ENCODE measurements at regions not wholly inside any gene's neighbourhood (a gene's known extent, or its start where the extent isn't known, plus 50 kb on each side); places are given as distances from the start of the nearest gene placed in this dataset.

DNA sequence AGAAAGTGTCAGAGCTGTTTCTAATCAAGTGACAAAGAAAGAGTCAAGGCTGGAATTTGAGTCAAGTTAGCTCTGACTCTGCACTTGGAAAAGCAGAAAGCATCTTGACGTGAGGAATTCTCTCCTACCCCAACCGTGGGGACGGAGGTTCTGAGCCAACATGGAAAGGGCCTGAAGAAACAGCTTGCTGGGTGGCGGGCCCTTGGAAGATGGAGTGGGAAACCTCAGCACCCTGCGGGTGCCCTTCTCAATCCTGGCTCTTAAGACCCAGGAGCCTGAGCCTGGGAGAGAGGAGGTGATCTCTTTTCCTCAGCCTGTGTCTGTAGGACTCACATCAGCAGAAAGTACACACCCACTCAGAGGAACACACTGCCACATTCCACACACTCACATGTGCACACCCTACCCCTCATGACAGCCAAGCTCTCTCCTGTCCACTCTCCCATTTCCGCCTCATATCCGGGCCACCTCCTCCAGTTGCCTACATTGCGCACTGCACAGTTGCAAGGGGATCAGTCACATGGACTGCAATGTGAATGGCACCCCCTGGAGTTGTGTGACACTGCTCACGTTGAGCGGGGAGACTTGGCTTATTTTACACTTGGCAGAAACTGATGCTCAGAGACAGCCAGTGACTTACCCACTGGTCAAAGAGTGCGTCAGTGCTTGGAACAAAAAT lies 101.5 kb upstream of the SLC6A6 start:
- 100% methylated on average over 1 of the region's 11 CpGs for WGBS (ENCODE audit: insufficient coverage, low lambda C conversion rate)
- Histone ChIP-seq H3K27ac (ENCODE audit: low read length) (no peak overlapping the region), H3K9me3 (ENCODE audit: control insufficient read depth, low read depth, low read length) (no peaks in the 10 kb centered on the region), H3K4me1 (ENCODE audit: control insufficient read depth, insufficient read depth, low read length) (peaks cover 56% of the 10 kb centered on the region), H3K36me3 (ENCODE audit: control insufficient read depth, insufficient read depth, low read length) (no peaks in the 10 kb centered on the region), H3K27me3 (ENCODE audit: control insufficient read depth, insufficient read depth, low read length) (no peaks in the 10 kb centered on the region), H3K4me3 (ENCODE audit: low read length) (no peak overlapping the region)
- DNase-seq: no peak

DNA sequence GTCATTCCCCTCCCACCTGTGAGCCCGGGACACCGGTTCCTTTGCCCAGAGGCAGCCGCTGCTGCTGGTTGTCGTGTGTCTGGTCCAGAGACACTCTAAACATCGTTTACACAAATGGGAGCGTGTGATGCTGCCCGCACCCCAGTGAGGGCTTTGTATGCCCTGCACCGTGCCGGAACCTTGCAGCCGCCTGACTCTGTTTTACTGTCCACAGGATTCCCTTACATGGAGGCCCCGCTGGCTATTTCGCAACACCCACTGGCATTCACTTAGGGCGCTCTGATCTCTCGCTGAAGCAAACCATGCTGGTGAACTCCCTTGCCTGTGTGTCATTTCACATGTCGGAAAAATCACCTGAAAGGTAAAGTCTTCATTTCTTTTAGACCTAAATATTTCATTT lies 100.8 kb upstream of the SLC6A6 start:
- H3K9me3 ChIP-seq (ENCODE audit: control insufficient read depth, low read depth, low read length): no peaks in the 10 kb centered on the region
- no CpG with 5 or more reads among the region's 15 CpGs for WGBS (ENCODE audit: insufficient coverage, low lambda C conversion rate)
- H3K27me3 ChIP-seq (ENCODE audit: control insufficient read depth, insufficient read depth, low read length): no peaks in the 10 kb centered on the region
- peaks cover 49% of the 10 kb centered on the region for H3K4me1 ChIP-seq (ENCODE audit: control insufficient read depth, insufficient read depth, low read length)
- H3K27ac ChIP-seq (ENCODE audit: low read length): no peak overlapping the region
- peak; percentile 84 to 91 for DNase-seq
- H3K36me3 ChIP-seq (ENCODE audit: control insufficient read depth, insufficient read depth, low read length): no peaks in the 10 kb centered on the region
- no peak overlapping the region for H3K4me3 ChIP-seq (ENCODE audit: low read length)

DNA sequence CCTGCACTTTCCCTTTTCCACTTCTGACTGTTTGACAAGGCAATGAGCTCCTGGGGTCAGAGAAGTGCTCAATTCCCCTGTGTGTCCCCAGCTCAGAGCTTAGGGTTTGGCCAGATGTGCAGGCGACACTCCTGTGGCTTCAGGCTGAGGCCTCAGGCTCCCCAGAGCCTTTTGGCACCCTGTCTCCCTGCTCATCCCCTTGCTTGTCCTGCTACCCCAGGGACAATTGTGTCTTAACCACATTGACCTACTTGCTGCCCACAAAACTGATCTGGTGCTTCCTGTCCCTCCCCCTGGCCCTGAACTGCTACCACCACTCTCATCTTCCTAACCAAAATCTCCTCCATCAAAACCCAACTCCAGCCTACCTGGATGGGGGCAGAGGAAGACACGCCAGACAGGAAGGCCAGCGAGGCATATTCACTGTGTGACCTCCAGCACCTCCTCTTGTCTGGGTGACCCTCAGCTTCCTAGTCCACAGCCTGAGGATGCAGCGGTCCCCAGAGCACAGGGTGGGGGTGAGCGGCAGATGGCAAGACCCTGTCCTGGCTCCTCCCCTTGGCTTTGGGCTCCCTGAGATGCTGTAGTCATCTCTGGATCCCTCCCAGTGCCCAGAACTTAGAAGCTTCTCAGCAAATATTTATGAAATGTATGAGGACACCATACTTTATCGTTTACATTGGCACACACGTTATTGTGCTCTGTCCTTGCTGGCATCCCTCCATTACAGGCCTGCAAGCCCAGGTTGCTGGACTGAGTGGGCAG lies 98.9 kb upstream of the SLC6A6 start:
- Histone ChIP-seq H3K27ac (ENCODE audit: low read length) (no peak overlapping the region), H3K36me3 (ENCODE audit: control insufficient read depth, insufficient read depth, low read length) (no peaks in the 10 kb centered on the region), H3K4me3 (ENCODE audit: low read length) (no peak overlapping the region), H3K4me1 (ENCODE audit: control insufficient read depth, insufficient read depth, low read length) (peaks cover 33% of the 10 kb centered on the region), H3K27me3 (ENCODE audit: control insufficient read depth, insufficient read depth, low read length) (no peaks in the 10 kb centered on the region), H3K9me3 (ENCODE audit: control insufficient read depth, low read depth, low read length) (no peaks in the 10 kb centered on the region)
- no peak for DNase-seq
- 60% methylated on average over 1 of the region's 7 CpGs for WGBS (ENCODE audit: insufficient coverage, low lambda C conversion rate)

DNA sequence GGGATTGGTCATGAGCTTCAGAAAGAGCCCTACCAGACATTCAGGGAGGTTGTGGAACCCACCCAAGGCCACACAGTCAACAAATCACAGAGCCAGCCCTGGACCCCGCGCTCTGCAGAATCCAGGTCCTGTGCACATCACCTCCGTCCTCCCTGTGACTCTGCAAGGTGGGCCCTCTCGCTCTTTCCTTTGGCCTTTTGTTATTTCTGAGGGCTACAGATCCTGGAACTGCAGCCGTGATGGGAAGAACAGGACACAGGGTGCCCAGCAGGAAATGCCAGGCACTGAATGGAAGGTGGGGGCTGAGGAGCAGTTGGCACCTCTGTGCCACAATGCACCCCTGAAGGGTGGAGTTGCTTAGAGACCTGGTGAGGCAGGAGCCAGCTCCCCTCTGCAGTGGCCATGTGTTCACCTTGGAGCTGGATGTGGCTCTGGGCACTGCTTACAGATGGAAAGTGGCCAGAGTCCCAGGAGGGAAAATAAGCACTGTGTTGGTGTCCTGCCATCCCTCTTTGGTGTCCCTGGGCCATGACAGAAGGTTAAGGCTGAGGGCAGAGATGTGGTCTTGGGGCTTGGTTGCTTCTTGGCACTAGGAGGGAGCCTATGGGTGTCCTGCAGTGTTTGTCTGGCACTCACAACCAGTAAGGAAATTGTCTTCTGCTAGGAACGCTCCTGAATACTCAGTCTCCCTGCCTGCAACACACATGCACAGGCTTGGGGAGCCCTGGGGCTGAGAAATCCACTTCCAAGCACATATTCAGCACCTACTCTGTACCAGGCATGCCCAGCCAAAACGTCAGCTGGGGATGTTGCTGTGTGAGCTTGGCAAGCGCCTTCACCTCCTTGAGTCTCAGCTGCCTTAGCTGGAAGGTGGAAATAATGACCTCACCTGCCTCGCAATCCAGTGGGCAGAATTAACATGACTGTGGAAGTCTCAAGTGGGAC lies 98.0 kb upstream of the SLC6A6 start:
- WGBS (ENCODE audit: insufficient coverage, low lambda C conversion rate): 100% methylated on average over 1 of the region's 9 CpGs
- Histone ChIP-seq H3K9me3 (ENCODE audit: control insufficient read depth, low read depth, low read length) (no peaks in the 10 kb centered on the region), H3K4me1 (ENCODE audit: control insufficient read depth, insufficient read depth, low read length) (peaks cover 24% of the 10 kb centered on the region), H3K4me3 (ENCODE audit: low read length) (no peak overlapping the region), H3K36me3 (ENCODE audit: control insufficient read depth, insufficient read depth, low read length) (no peaks in the 10 kb centered on the region), H3K27ac (ENCODE audit: low read length) (no peak overlapping the region), H3K27me3 (ENCODE audit: control insufficient read depth, insufficient read depth, low read length) (no peaks in the 10 kb centered on the region)
- no peak for DNase-seq

- H3K4me3 ChIP-seq (ENCODE audit: low read length): no peak overlapping the region
- no peaks in the 10 kb centered on the region for H3K9me3 ChIP-seq (ENCODE audit: control insufficient read depth, low read depth, low read length)
- H3K27me3 ChIP-seq (ENCODE audit: control insufficient read depth, insufficient read depth, low read length): no peaks in the 10 kb centered on the region
- WGBS (ENCODE audit: insufficient coverage, low lambda C conversion rate): 60% methylated on average over 1 of the region's 8 CpGs
- H3K4me1 ChIP-seq (ENCODE audit: control insufficient read depth, insufficient read depth, low read length): peaks cover 16% of the 10 kb centered on the region
- peak in 1 of 2 donors; percentile 50 for DNase-seq
- no peaks in the 10 kb centered on the region for H3K36me3 ChIP-seq (ENCODE audit: control insufficient read depth, insufficient read depth, low read length)
- H3K27ac ChIP-seq (ENCODE audit: low read length): no peak overlapping the region
Measured at GRCh38 chr3:14305324-14305723, 97.1 kb upstream of the SLC6A6 start.

DNA sequence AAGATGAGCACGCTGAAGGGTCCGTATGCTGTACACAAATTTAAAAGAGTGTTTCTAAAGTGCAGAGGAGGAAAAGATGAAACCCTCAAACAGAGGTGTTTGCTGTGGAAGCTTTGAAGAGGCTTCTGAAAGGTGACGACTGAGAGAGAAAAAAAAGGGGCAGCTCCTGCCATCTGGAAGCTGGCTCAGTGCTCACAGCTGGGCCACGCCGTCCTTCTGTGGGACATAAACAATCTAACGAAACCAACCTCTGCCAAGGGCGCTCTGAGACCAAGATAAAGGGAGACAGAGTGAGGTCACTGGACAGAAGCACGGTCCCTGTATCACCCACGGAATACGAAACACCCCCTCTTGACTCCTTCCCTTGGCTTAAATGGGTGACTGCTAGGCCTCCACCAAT lies 96.3 kb upstream of the SLC6A6 start:
- Histone ChIP-seq H3K36me3 (ENCODE audit: control insufficient read depth, insufficient read depth, low read length) (no peaks in the 10 kb centered on the region), H3K4me3 (ENCODE audit: low read length) (no peak overlapping the region), H3K4me1 (ENCODE audit: control insufficient read depth, insufficient read depth, low read length) (peaks cover 10% of the 10 kb centered on the region), H3K9me3 (ENCODE audit: control insufficient read depth, low read depth, low read length) (no peaks in the 10 kb centered on the region), H3K27me3 (ENCODE audit: control insufficient read depth, insufficient read depth, low read length) (no peaks in the 10 kb centered on the region), H3K27ac (ENCODE audit: low read length) (no peak overlapping the region)
- DNase-seq: no peak
- 95% methylated on average over 4 of the region's 10 CpGs for WGBS (ENCODE audit: insufficient coverage, low lambda C conversion rate)

- no peaks in the 10 kb centered on the region for H3K36me3 ChIP-seq (ENCODE audit: control insufficient read depth, insufficient read depth, low read length)
- H3K4me1 ChIP-seq (ENCODE audit: control insufficient read depth, insufficient read depth, low read length): peaks cover 9% of the 10 kb centered on the region
- 100% methylated on average over 2 of the region's 18 CpGs for WGBS (ENCODE audit: insufficient coverage, low lambda C conversion rate)
- H3K4me3 ChIP-seq (ENCODE audit: low read length): no peak overlapping the region
- no peak overlapping the region for H3K27ac ChIP-seq (ENCODE audit: low read length)
- no peak for DNase-seq
- no peaks in the 10 kb centered on the region for H3K27me3 ChIP-seq (ENCODE audit: control insufficient read depth, insufficient read depth, low read length)
- H3K9me3 ChIP-seq (ENCODE audit: control insufficient read depth, low read depth, low read length): no peaks in the 10 kb centered on the region
Measured at GRCh38 chr3:14307656-14308302, 94.6 kb upstream of the SLC6A6 start.

DNA sequence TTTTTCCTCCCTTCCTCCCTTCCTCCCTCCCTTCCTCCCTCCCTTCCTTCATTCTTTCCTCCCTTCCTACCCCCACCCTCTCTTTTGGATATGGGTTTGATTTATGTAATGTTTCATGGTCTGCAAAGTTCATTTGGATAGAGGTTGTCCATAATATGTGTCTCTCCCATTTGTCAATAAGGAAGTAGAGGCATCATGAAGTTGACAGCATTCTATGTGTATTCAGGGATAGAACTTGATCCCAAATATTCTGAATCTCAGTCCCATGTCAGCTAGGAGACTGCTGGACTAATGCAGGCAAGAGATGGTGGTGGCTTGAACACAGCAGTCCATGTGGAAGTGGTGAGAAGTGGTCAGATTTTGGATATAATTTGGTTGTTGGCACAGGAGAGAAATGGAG lies 90.7 kb upstream of the SLC6A6 start:
- no peak overlapping the region for H3K27ac ChIP-seq (ENCODE audit: low read length)
- no peak for DNase-seq

GRCh38 chr3:14312375-14312774 lies 90.0 kb upstream of the SLC6A6 start:
- Histone ChIP-seq H3K36me3 (ENCODE audit: control insufficient read depth, insufficient read depth, low read length) (no peaks in the 10 kb centered on the region), H3K27me3 (ENCODE audit: control insufficient read depth, insufficient read depth, low read length) (no peaks in the 10 kb centered on the region), H3K4me3 (ENCODE audit: low read length) (no peak overlapping the region), H3K9me3 (ENCODE audit: control insufficient read depth, low read depth, low read length) (no peaks in the 10 kb centered on the region), H3K27ac (ENCODE audit: low read length) (no peak overlapping the region), H3K4me1 (ENCODE audit: control insufficient read depth, insufficient read depth, low read length) (peaks cover 21% of the 10 kb centered on the region)
- 0% methylated on average over 1 of the region's 10 CpGs for WGBS (ENCODE audit: insufficient coverage, low lambda C conversion rate)
- DNase-seq: no peak

More for the DNA sequence above, 90.7 kb upstream of the SLC6A6 start:
- Histone ChIP-seq H3K4me1 (ENCODE audit: control insufficient read depth, insufficient read depth, low read length) (peaks cover 16% of the 10 kb centered on the region), H3K4me3 (ENCODE audit: low read length) (no peak overlapping the region), H3K36me3 (ENCODE audit: control insufficient read depth, insufficient read depth, low read length) (no peaks in the 10 kb centered on the region), H3K27me3 (ENCODE audit: control insufficient read depth, insufficient read depth, low read length) (no peaks in the 10 kb centered on the region), H3K9me3 (ENCODE audit: control insufficient read depth, low read depth, low read length) (no peaks in the 10 kb centered on the region)

- Histone ChIP-seq H3K36me3 (ENCODE audit: control insufficient read depth, insufficient read depth, low read length) (no peaks in the 10 kb centered on the region), H3K9me3 (ENCODE audit: control insufficient read depth, low read depth, low read length) (no peaks in the 10 kb centered on the region), H3K27ac (ENCODE audit: low read length) (peak overlapping the region; percentile 44), H3K4me3 (ENCODE audit: low read length) (no peak overlapping the region), H3K4me1 (ENCODE audit: control insufficient read depth, insufficient read depth, low read length) (peaks cover 25% of the 10 kb centered on the region), H3K27me3 (ENCODE audit: control insufficient read depth, insufficient read depth, low read length) (no peaks in the 10 kb centered on the region)
- DNase-seq: no peak
- WGBS (ENCODE audit: insufficient coverage, low lambda C conversion rate): no CpG with 5 or more reads among the region's 6 CpGs
Measured at GRCh38 chr3:14317057-14317553, 85.3 kb upstream of the SLC6A6 start.
